ENCODE measurements at regions not wholly inside any gene's neighbourhood (a gene's known extent, or its start where the extent isn't known, plus 50 kb on each side); places are given as distances from the start of the nearest gene placed in this dataset.

DNA sequence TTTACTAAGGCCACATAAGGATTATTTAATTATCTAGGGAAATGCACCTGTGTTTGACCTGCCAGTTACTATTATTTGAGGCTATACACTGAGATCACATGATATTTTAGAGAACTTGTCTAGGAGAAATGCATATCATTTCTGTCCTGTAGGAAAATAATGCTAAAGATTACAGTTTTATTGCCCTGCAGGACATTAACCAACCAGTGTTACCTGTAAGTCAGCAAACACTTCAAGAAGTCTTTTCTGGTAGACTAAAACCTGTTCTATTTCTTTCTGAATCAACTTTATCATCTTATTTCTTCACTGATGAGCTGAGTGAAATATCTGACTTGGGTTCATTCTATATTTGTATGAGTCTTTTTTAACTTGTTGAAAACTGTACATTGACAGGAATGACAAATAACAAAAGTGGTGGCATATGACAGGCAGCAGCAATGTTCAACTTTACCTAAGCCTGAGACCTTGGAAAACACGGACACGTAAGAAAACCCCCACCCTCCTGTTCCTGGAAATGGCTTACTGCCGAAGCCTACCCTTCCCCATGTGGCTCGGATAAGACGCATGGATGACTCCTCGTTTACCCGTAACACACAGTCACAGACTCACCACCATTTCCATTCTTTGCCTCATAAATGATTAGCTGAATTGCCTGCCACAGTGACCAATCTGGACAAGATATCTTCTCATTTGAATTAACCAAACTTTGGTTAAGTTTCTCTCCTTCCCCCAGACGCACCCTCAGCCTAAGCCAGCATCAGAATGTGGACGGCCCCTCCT lies 118.0 kb upstream of the CD93 start:
- Histone ChIP-seq H3K4me3 (no peak overlapping the region), H3K27me3 (no peaks in the 10 kb centered on the region), H3K36me3 (no peaks in the 10 kb centered on the region), H3K27ac (no peak overlapping the region), H3K9me3 (no peaks in the 10 kb centered on the region), H3K4me1 (peaks cover 0 to 30% (median 12%) of the 10 kb centered on the region in 4 donors)
- intact Hi-C loops (cut with DNase I; ENCODE audit: low total_unique reads) = no loop called here
- TF ChIP-seq, protein P1, sequence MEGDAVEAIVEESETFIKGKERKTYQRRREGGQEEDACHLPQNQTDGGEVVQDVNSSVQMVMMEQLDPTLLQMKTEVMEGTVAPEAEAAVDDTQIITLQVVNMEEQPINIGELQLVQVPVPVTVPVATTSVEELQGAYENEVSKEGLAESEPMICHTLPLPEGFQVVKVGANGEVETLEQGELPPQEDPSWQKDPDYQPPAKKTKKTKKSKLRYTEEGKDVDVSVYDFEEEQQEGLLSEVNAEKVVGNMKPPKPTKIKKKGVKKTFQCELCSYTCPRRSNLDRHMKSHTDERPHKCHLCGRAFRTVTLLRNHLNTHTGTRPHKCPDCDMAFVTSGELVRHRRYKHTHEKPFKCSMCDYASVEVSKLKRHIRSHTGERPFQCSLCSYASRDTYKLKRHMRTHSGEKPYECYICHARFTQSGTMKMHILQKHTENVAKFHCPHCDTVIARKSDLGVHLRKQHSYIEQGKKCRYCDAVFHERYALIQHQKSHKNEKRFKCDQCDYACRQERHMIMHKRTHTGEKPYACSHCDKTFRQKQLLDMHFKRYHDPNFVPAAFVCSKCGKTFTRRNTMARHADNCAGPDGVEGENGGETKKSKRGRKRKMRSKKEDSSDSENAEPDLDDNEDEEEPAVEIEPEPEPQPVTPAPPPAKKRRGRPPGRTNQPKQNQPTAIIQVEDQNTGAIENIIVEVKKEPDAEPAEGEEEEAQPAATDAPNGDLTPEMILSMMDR (IDR thresholded peaks at IDR 0.05) = no peak
- DNase-seq = no peak

DNA sequence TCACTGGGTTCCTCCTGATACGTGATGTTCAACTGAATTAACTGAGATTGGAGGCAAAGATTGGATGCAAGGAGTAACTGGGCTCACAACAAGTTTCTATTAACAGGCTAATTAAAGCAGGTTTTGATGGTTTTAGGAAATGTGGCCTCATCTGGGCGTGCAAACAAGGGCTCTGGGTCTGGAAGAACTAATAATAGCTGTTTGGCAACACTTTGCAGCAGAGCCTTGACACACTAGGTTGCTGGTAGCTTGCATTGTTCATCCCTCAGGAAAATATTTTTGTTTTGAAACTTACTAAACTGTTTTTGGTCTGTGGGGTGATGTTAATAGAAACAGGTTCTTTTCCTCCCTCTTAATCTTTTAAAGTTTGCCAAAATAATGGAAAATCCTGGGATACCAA lies 117.2 kb upstream of the CD93 start:
- TF ChIP-seq, protein P1 (IDR thresholded peaks at IDR 0.05) = no peak
- Histone ChIP-seq H3K4me1 (peaks cover 0 to 30% (median 12%) of the 10 kb centered on the region in 4 donors), H3K27ac (peak overlapping the region in 1 of 2 donors; percentile 16), H3K27me3 (no peaks in the 10 kb centered on the region), H3K4me3 (no peak overlapping the region), H3K9me3 (no peaks in the 10 kb centered on the region), H3K36me3 (no peaks in the 10 kb centered on the region)
- DNase-seq = no peak
- intact Hi-C loops (cut with DNase I; ENCODE audit: low total_unique reads) = no loop called here

DNA sequence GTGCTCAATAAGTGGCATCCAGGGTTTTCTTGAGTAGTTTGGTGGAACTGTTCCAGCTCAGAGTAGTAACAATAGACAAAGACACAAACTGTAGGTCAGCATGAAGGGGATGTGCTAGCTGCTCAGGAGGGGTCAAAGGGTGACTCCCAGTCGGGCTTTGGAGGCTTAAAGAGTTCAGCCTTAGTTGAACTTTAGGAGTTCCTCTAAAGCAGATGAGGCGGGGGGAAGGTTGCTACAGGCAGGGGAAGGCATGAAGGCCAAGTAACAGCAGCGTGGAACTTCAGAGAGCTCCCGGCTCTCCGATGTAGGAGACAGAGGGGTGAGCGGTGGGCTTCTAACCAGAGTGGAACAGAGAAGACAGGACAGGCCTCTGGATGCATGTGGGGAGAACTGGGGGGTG lies 115.5 kb upstream of the CD93 start:
- Histone ChIP-seq H3K27ac (no peak overlapping the region), H3K4me3 (no peak overlapping the region), H3K36me3 (no peaks in the 10 kb centered on the region), H3K4me1 (peaks cover 0 to 29% (median 12%) of the 10 kb centered on the region in 4 donors), H3K9me3 (no peaks in the 10 kb centered on the region), H3K27me3 (no peaks in the 10 kb centered on the region)
- intact Hi-C loops (cut with DNase I; ENCODE audit: low total_unique reads) = no loop called here
- no peak for DNase-seq
- TF ChIP-seq, protein P1 (IDR thresholded peaks at IDR 0.05) = no peak

DNA sequence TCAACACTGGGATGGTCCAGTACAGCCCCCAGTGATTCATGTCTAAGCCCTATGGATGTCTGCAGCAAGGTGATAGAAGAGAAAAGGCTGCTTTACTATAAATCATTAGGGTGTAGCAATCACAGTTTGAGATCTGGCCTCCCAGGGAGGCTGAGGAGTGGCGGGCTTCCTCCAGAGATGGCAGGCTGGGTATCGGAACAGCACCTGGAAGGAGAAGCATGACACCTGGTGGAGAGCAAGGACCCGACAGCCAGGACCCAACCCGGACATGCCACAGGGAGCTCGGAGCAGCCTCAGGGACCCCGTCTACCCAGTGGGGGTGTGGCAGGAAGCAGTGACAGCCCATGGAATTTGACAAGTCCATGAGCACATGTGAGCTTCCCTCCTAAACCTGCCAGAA lies 114.8 kb upstream of the CD93 start:
- TF ChIP-seq, protein P1 (IDR thresholded peaks at IDR 0.05) = peak in 1 of 2 experiments; percentile 21
- no peaks in the 10 kb centered on the region for H3K9me3 ChIP-seq
- no peak overlapping the region for H3K27ac ChIP-seq
- no peak overlapping the region for H3K4me3 ChIP-seq
- H3K36me3 ChIP-seq = no peaks in the 10 kb centered on the region
- H3K4me1 ChIP-seq = peaks cover 0 to 23% (median 8%) of the 10 kb centered on the region in 4 donors
- no peaks in the 10 kb centered on the region for H3K27me3 ChIP-seq
- intact Hi-C loops (cut with DNase I; ENCODE audit: low total_unique reads) = no loop called here
- no peak for DNase-seq

DNA sequence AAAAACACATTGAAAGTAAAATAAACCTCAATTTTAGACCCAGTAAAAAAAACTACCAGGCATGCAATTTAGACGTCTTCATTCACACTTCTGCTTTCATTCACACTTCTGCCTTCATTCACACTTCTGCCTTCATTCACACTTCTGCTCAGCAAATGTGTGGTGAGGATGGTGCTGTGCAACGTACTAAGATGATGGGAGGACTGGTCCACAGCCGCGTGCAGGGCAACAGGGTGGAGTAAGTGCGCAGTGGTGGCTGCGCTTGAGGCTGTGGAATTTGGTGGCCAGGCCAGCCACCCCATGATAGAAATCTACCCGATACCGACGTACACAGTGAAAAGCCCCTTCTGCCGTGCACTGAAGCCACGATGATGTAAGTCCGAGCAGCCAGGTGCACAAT lies 114.3 kb upstream of the CD93 start:
- TF ChIP-seq, protein P1 (IDR thresholded peaks at IDR 0.05) = no peak
- no peak overlapping the region for H3K4me3 ChIP-seq
- H3K27me3 ChIP-seq = no peaks in the 10 kb centered on the region
- H3K9me3 ChIP-seq = no peaks in the 10 kb centered on the region
- H3K36me3 ChIP-seq = no peaks in the 10 kb centered on the region
- intact Hi-C loops (cut with DNase I; ENCODE audit: low total_unique reads) = no loop called here
- peaks cover 0 to 18% (median 4%) of the 10 kb centered on the region in 4 donors for H3K4me1 ChIP-seq
- no peak for DNase-seq
- H3K27ac ChIP-seq = no peak overlapping the region

Measured in tibial artery (tissue), 4 donors.